Smooth muscle cell (in vitro differentiated cells): ENCODE measurements at regions not wholly inside any gene's neighbourhood (a gene's known extent, or its start where the extent isn't known, plus 50 kb on each side); places are given as distances from the start of the nearest gene placed in this dataset.
"Not testable (repeated sequence)": the region's sequence is repeated elsewhere in the genome, so short reads cannot be mapped to it uniquely, and the experiment has no call there.

Source experiments
- DNase-seq: peaks from one replicate; lab custom pipeline; 2025; ENCODE audit not compliant: unreplicated experiment; lab: John Stamatoyannopoulos, UW
- H2AFZ ChIP-seq: fragments of 200-600 bp; sonication (generic); 2 replicates; pipeline ENCODE4 v1.6.0; 2016; ENCODE audit warnings: antibody characterized with exemption, low read depth, mild to moderate bottlenecking
- H3F3A ChIP-seq: fragments of 200-600 bp; sonication (generic); 2 replicates; pipeline ENCODE4 v1.6.0; 2017; ENCODE audit warnings: antibody characterized with exemption, low read depth
- H3K27ac ChIP-seq: fragments of 200-600 bp; sonication (generic); 2 replicates; pipeline ENCODE4 v1.5.1; 2016; ENCODE audit warnings: low read depth, mild to moderate bottlenecking
- H3K27me3 ChIP-seq: fragments of 200-600 bp; sonication (generic); 2 replicates; pipeline ENCODE4 v1.6.1; 2016; ENCODE audit warnings: low read depth, mild to moderate bottlenecking
- H3K36me3 ChIP-seq: fragments of 200-600 bp; sonication (generic); 2 replicates; pipeline ENCODE4 v1.5.1; 2016; ENCODE audit warnings: low read depth
- H3K4me1 ChIP-seq: fragments of 200-600 bp; sonication (generic); 2 replicates; pipeline ENCODE4 v1.5.1; 2016; ENCODE audit warnings: low read depth
- H3K4me2 ChIP-seq: fragments of 200-600 bp; sonication (generic); 2 replicates; pipeline ENCODE4 v1.6.0; 2016; ENCODE audit warnings: mild to moderate bottlenecking
- H3K4me3 ChIP-seq: fragments of 200-600 bp; sonication (generic); 2 replicates; pipeline ENCODE4 v1.5.1; 2016; ENCODE audit warnings: mild to moderate bottlenecking
- H3K79me2 ChIP-seq: fragments of 200-600 bp; sonication (generic); 2 replicates; pipeline ENCODE4 v1.6.0; 2016; ENCODE audit warnings: low read depth, mild to moderate bottlenecking
- H3K9ac ChIP-seq: fragments of 200-600 bp; sonication (generic); 2 replicates; pipeline ENCODE4 v1.6.0; 2016; ENCODE audit warnings: low read depth
- H3K9me3 ChIP-seq: fragments of 200-600 bp; sonication (generic); replicated peaks from 2 replicates; pipeline ENCODE4 v1.5.1; 2016; ENCODE audit warnings: low read depth
- H4K20me1 ChIP-seq: fragments of 200-600 bp; sonication (generic); 2 replicates; pipeline ENCODE4 v1.6.0; 2016; ENCODE audit warnings: low read depth
- WGBS: methylation state at CpG from one replicate; pipeline ENCODE4 v1.1.7; 2016; ENCODE audit warnings: low lambda C conversion rate; 5-methylcytosine and 5-hydroxymethylcytosine counted together
- TF ChIP-seq, protein P1 (sequence below): fragments of 200-600 bp; sonication (generic); IDR thresholded peaks from 2 replicates; pipeline ENCODE4 v1.5.1; 2017; ENCODE audit warnings: borderline replicate concordance, mild to moderate bottlenecking, antibody characterized with exemption; ENCODE audit not compliant: insufficient read depth, poor library complexity, severe bottlenecking

DNA sequence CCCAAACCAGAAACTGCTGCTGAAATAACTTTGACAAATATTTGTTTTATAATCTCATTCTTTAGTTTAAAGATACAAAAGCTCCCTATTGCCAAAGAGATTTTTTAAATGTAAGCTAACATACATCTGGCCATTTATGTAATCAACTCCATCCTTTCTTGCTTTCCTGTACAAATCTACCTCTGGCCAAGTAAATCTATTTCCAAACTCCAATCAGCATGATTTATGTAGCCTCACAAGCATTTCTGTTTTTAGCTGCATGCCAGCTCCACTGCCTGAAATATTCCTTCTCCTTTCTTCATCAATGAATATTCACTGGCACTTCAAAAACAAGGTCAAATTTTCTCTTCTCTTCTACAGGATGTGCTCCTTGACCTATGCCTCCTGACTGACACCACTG lies 80.0 kb downstream of the SHOX2 start:
- H3K36me3 ChIP-seq: no peaks in the 10 kb centered on the region
- H3K27ac ChIP-seq: no peak overlapping the region
- H3K9ac ChIP-seq: no peak overlapping the region
- no peaks in the 10 kb centered on the region for H3K9me3 ChIP-seq
- no peak for DNase-seq
- H4K20me1 ChIP-seq: no peaks in the 10 kb centered on the region
- H3F3A ChIP-seq: no peaks in the 10 kb centered on the region
- no peak overlapping the region for H3K4me2 ChIP-seq
- H3K4me3 ChIP-seq: no peak overlapping the region
- no peaks in the 10 kb centered on the region for H3K79me2 ChIP-seq
- no peaks in the 10 kb centered on the region for H3K27me3 ChIP-seq
- no peaks in the 10 kb centered on the region for H3K4me1 ChIP-seq
- TF ChIP-seq, protein P1, sequence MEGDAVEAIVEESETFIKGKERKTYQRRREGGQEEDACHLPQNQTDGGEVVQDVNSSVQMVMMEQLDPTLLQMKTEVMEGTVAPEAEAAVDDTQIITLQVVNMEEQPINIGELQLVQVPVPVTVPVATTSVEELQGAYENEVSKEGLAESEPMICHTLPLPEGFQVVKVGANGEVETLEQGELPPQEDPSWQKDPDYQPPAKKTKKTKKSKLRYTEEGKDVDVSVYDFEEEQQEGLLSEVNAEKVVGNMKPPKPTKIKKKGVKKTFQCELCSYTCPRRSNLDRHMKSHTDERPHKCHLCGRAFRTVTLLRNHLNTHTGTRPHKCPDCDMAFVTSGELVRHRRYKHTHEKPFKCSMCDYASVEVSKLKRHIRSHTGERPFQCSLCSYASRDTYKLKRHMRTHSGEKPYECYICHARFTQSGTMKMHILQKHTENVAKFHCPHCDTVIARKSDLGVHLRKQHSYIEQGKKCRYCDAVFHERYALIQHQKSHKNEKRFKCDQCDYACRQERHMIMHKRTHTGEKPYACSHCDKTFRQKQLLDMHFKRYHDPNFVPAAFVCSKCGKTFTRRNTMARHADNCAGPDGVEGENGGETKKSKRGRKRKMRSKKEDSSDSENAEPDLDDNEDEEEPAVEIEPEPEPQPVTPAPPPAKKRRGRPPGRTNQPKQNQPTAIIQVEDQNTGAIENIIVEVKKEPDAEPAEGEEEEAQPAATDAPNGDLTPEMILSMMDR: no peak
- no peak overlapping the region for H2AFZ ChIP-seq

DNA sequence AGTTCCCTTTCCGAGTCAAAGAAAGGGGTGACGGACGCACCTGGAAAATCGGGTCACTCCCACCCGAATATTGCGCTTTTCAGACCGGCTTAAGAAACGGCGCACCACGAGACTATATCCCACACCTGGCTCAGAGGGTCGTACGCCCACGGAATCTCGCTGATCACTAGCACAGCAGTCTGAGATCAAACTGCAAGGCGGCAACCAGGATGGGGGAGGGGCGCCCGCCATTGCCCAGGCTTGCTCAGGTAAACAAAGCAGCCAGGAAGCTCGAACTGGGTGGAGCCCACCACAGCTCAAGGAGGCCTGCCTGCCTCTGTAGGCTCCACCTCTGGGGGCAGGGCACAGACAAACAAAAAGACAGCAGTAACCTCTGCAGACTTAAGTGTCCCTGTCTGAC lies 86.3 kb downstream of the SHOX2 start:
- H3K9ac ChIP-seq, H3K9me3 ChIP-seq, H3K27ac ChIP-seq, H3K4me3 ChIP-seq, DNase-seq, H3K27me3 ChIP-seq, H3K79me2 ChIP-seq, H4K20me1 ChIP-seq, H3K4me2 ChIP-seq, H3F3A ChIP-seq, H2AFZ ChIP-seq, H3K36me3 ChIP-seq, H3K4me1 ChIP-seq: not testable (repeated sequence)
- 70% methylated on average over 13 of the region's 18 CpGs for WGBS

DNA sequence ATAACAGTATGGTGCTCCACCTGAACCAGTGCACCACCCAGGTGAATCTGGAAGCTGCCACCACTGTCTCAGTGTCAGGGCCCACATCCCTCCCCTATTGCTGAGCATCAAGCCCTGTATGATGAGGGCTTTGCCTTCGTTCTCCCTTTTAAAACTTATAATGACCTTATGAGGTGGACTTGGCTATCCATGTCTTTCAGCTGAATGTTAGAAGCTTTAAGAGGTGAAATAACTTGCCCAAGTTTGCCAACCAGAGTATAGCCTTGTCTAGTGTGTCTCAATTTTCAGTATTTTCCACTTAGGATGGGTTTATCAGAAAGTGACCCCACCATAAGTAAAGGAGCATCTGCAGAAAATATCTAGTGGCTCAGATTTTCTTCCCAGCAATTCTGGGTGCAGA lies 87.8 kb downstream of the SHOX2 start:
- no peak overlapping the region for H3K9ac ChIP-seq
- no peaks in the 10 kb centered on the region for H3K79me2 ChIP-seq
- no peak overlapping the region for H3K4me3 ChIP-seq
- H3K9me3 ChIP-seq: no peaks in the 10 kb centered on the region
- H3K4me1 ChIP-seq: no peaks in the 10 kb centered on the region
- H3K27me3 ChIP-seq: no peaks in the 10 kb centered on the region
- no peaks in the 10 kb centered on the region for H4K20me1 ChIP-seq
- H3F3A ChIP-seq: no peaks in the 10 kb centered on the region
- no peaks in the 10 kb centered on the region for H3K36me3 ChIP-seq
- no peak overlapping the region for H3K4me2 ChIP-seq
- DNase-seq: no peak
- no peak overlapping the region for H2AFZ ChIP-seq
- TF ChIP-seq, protein P1: no peak
- no peak overlapping the region for H3K27ac ChIP-seq
- WGBS: 82% methylated on average over 1 of the region's 1 CpG

DNA sequence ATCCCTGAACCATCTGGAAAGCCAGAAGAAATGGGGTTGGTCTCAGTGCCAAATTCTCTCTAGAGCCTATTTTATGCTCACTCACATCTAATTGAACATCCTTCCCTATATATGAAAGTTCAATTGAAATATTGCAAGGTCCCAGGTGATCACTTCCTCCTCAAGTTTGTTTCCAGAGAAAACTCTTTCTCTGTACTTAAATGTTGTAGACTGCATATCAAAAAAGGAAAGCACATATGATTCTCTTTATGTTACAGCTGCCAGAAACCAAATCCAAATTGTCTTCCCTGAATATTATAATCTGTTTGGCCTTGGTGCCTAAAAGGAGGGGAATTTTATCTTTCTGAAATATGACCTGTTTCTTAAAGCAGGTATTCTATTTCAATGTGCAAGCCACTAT lies 93.3 kb downstream of the SHOX2 start:
- Histone ChIP-seq H3K4me3 (no peak overlapping the region), H3K9me3 (no peaks in the 10 kb centered on the region), H4K20me1 (no peaks in the 10 kb centered on the region), H3K9ac (no peak overlapping the region), H3K4me1 (no peaks in the 10 kb centered on the region), H3F3A (no peaks in the 10 kb centered on the region), H2AFZ (no peak overlapping the region), H3K79me2 (no peaks in the 10 kb centered on the region), H3K27ac (no peak overlapping the region), H3K4me2 (no peak overlapping the region), H3K27me3 (no peaks in the 10 kb centered on the region), H3K36me3 (no peaks in the 10 kb centered on the region)
- DNase-seq: no peak
- TF ChIP-seq, protein P1: no peak
